ENCODE measurements at regions not wholly inside any gene's neighbourhood (a gene's known extent, or its start where the extent isn't known, plus 50 kb on each side); places are given as distances from the start of the nearest gene placed in this dataset.

DNA sequence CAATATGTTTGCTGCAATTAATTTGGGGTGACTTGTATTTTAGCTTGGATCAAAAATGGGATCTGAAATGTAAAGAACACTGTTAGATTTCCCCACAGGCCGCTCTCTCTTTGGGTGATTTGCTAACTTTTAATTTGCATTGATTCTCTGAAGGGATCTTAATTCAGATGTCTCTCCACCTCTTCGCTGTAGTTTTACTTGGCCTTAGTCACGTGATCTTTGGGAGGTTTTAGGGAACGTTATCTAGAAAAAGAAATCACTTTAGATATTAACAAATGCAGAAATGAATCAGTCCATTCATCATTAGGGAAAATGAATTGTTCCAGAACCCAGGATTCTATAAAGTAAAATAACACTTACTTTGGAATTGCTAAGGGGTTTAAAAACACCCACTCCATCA, 390.2 kb downstream of the THBS2 start:
- TF ChIP-seq TARDBP (IDR thresholded peaks at IDR 0.05) (no peak), HDGF (IDR thresholded peaks at IDR 0.05; ENCODE audit: borderline replicate concordance) (no peak), FOXK2 (IDR thresholded peaks at IDR 0.05) (no peak), ARNT (IDR thresholded peaks at IDR 0.05) (no peak), NFRKB (IDR thresholded peaks at IDR 0.05) (no peak), FOXM1 (IDR thresholded peaks at IDR 0.05; ENCODE audit: borderline replicate concordance) (no peak), ZNF384 (IDR thresholded peaks at IDR 0.05) (no peak), SUZ12 (IDR thresholded peaks at IDR 0.05) (no peak), CTBP1 (IDR thresholded peaks at IDR 0.05; ENCODE audit: borderline replicate concordance) (no peak), L3MBTL2 (conservative IDR thresholded peaks at IDR 0.05) (no peak), BHLHE40 (IDR thresholded peaks at IDR 0.05; ENCODE audit: borderline replicate concordance) (no peak), LEF1 (IDR thresholded peaks at IDR 0.05; ENCODE audit: borderline replicate concordance) (no peak), SP1 (IDR thresholded peaks at IDR 0.05) (no peak), ELF4 (IDR thresholded peaks at IDR 0.05) (no peak)
- TF ChIP-seq, protein P1, sequence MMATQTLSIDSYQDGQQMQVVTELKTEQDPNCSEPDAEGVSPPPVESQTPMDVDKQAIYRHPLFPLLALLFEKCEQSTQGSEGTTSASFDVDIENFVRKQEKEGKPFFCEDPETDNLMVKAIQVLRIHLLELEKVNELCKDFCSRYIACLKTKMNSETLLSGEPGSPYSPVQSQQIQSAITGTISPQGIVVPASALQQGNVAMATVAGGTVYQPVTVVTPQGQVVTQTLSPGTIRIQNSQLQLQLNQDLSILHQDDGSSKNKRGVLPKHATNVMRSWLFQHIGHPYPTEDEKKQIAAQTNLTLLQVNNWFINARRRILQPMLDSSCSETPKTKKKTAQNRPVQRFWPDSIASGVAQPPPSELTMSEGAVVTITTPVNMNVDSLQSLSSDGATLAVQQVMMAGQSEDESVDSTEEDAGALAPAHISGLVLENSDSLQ (IDR thresholded peaks at IDR 0.05), result no peak
- ChIA-PET POLR2A (no interaction called here), CTCF (no interaction called here)
- DNase-seq (ENCODE audit: extremely low spot score), result no peak

DNA sequence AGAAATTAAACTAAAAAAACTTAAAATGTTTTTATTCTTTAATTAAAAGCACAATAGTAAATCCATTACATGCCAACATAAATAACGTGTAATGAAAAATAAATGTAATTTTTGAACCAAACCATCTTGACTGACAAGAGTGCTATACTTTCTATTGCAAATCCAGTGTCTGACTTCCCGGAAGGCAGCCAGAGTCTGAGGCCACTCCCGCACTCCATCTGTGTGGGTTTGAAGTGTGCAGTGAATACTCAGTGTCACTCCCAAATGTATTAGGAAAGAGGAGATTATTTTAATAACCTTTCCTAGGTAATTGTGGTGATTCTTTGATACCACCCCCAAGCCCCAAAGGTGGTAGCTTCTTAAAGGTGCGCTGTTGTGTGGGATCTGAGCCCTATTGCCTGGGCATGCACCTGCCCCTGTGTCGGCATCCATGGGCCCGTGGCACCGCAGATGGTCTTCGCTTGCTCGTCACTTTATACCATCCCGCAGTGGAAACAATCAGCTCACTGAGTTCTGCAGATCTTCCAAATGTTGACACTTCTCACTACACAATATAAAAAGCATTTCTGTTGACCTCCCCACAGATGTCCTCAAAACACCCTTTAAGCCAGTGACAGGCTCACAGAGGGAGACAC, 391.2 kb downstream of the THBS2 start:
- ChIA-PET CTCF (no interaction called here), POLR2A (no interaction called here)
- TF ChIP-seq, protein P1 (IDR thresholded peaks at IDR 0.05), result no peak
- TF ChIP-seq ARNT (IDR thresholded peaks at IDR 0.05), result no peak
- no peak for TF ChIP-seq CTBP1 (IDR thresholded peaks at IDR 0.05; ENCODE audit: borderline replicate concordance)
- no peak for TF ChIP-seq FOXK2 (IDR thresholded peaks at IDR 0.05)
- no peak for TF ChIP-seq SP1 (IDR thresholded peaks at IDR 0.05)
- TF ChIP-seq ZNF384 (IDR thresholded peaks at IDR 0.05), result no peak
- no peak for TF ChIP-seq L3MBTL2 (conservative IDR thresholded peaks at IDR 0.05)
- no peak for TF ChIP-seq FOXA1 (IDR thresholded peaks at IDR 0.05)
- no peak for TF ChIP-seq ELF4 (IDR thresholded peaks at IDR 0.05)
- TF ChIP-seq LEF1 (IDR thresholded peaks at IDR 0.05; ENCODE audit: borderline replicate concordance), result no peak
- no peak for TF ChIP-seq HDGF (IDR thresholded peaks at IDR 0.05; ENCODE audit: borderline replicate concordance)
- no peak for TF ChIP-seq SUZ12 (IDR thresholded peaks at IDR 0.05)
- TF ChIP-seq TARDBP (IDR thresholded peaks at IDR 0.05), result no peak
- no peak for TF ChIP-seq BHLHE40 (IDR thresholded peaks at IDR 0.05; ENCODE audit: borderline replicate concordance)
- DNase-seq (ENCODE audit: extremely low spot score), result no peak

DNA sequence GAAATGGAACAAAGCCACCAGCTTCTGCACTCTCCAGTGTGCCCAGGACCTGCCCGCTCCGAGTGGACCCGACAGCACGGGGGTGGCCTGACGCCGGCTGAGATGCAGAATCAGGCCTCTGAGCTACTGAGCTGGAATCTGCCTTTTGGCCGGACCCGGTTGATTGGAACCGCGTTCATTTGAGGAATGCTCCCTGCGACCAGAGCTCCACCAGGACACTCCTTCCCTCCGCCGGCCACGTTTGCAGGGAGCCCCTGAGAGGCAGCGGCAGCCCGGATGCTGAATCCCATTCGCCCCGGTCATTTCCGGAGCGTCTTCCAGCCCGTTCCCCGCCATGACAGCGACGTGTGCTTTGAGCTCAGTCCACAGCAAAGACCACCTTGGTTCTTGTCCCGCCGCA, 392.7 kb downstream of the THBS2 start:
- DNase-seq (ENCODE audit: extremely low spot score), result no peak
- ChIA-PET CTCF (no interaction called here), POLR2A (no interaction called here)
- no peak for TF ChIP-seq SUZ12 (IDR thresholded peaks at IDR 0.05)
- TF ChIP-seq HDGF (IDR thresholded peaks at IDR 0.05; ENCODE audit: borderline replicate concordance), result no peak
- TF ChIP-seq FOXA1 (IDR thresholded peaks at IDR 0.05), result no peak
- TF ChIP-seq SP1 (IDR thresholded peaks at IDR 0.05), result no peak
- TF ChIP-seq, protein P1 (IDR thresholded peaks at IDR 0.05), result no peak
- no peak for TF ChIP-seq FOXM1 (IDR thresholded peaks at IDR 0.05; ENCODE audit: borderline replicate concordance)
- TF ChIP-seq ARNT (IDR thresholded peaks at IDR 0.05), result no peak
- TF ChIP-seq L3MBTL2 (conservative IDR thresholded peaks at IDR 0.05), result no peak
- TF ChIP-seq FOXK2 (IDR thresholded peaks at IDR 0.05), result no peak
- TF ChIP-seq ZNF384 (IDR thresholded peaks at IDR 0.05), result no peak
- no peak for TF ChIP-seq BHLHE40 (IDR thresholded peaks at IDR 0.05; ENCODE audit: borderline replicate concordance)
- no peak for TF ChIP-seq ELF4 (IDR thresholded peaks at IDR 0.05)

DNA sequence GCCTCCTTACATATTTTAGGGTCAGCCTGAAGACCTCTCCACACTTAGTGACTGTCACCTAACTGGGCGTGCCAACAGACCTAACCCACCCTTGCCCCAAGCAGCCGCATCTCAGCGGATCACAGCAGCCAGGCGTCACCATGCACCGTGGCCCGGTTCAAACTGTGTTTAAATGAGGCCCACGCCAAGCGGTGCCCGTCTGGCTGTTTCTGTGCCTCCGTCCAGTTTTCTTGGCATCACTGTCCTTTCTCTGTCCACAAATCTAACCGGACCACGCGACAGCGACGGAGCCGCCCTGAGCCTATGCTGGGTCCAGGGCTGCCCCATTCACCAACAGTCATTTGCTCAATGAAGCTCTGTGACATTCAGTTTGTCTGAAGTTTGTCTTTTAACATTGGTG, 393.3 kb downstream of the THBS2 start:
- TF ChIP-seq SP1 (IDR thresholded peaks at IDR 0.05) (no peak), FOXM1 (IDR thresholded peaks at IDR 0.05; ENCODE audit: borderline replicate concordance) (no peak), NFRKB (IDR thresholded peaks at IDR 0.05) (no peak), CTBP1 (IDR thresholded peaks at IDR 0.05; ENCODE audit: borderline replicate concordance) (no peak), SUZ12 (IDR thresholded peaks at IDR 0.05) (no peak), HDGF (IDR thresholded peaks at IDR 0.05; ENCODE audit: borderline replicate concordance) (no peak), ARNT (IDR thresholded peaks at IDR 0.05) (no peak), LEF1 (IDR thresholded peaks at IDR 0.05; ENCODE audit: borderline replicate concordance) (no peak), FOXK2 (IDR thresholded peaks at IDR 0.05) (no peak), ZNF384 (IDR thresholded peaks at IDR 0.05) (no peak), L3MBTL2 (conservative IDR thresholded peaks at IDR 0.05) (no peak), FOXA1 (IDR thresholded peaks at IDR 0.05) (no peak), TARDBP (IDR thresholded peaks at IDR 0.05) (no peak), ELF4 (IDR thresholded peaks at IDR 0.05) (no peak), BHLHE40 (IDR thresholded peaks at IDR 0.05; ENCODE audit: borderline replicate concordance) (no peak)
- TF ChIP-seq, protein P1 (IDR thresholded peaks at IDR 0.05), result no peak
- POLR2A ChIA-PET, result no interaction called here
- no peak for DNase-seq (ENCODE audit: extremely low spot score)
- CTCF ChIA-PET, result no interaction called here

DNA sequence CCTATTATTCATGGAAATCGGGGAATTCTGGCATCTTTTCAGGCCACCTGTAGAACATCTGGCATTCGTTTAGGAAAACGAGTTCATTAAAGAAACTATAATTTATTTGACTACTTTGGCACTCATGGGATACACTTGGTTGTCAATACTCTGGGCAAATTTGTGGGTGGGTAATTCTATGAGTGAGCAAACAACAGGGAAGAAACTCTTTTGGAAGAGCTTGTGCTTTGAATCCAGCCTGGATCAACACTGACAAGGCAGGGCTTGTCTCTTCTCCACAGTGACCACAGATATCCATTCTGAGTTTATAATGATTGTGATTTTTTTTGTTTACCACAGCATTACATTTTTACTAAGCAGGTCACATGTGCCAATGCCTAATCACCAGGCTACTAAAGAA, 394.7 kb downstream of the THBS2 start:
- ChIA-PET POLR2A (no interaction called here), CTCF (no interaction called here)
- no peak for DNase-seq (ENCODE audit: extremely low spot score)
- no peak for TF ChIP-seq FOXA1 (IDR thresholded peaks at IDR 0.05)
- no peak for TF ChIP-seq SP1 (IDR thresholded peaks at IDR 0.05)
- no peak for TF ChIP-seq LEF1 (IDR thresholded peaks at IDR 0.05; ENCODE audit: borderline replicate concordance)
- no peak for TF ChIP-seq NFRKB (IDR thresholded peaks at IDR 0.05)
- no peak for TF ChIP-seq TARDBP (IDR thresholded peaks at IDR 0.05)
- TF ChIP-seq SUZ12 (IDR thresholded peaks at IDR 0.05), result no peak
- no peak for TF ChIP-seq ELF4 (IDR thresholded peaks at IDR 0.05)
- TF ChIP-seq CTBP1 (IDR thresholded peaks at IDR 0.05; ENCODE audit: borderline replicate concordance), result no peak
- no peak for TF ChIP-seq FOXM1 (IDR thresholded peaks at IDR 0.05; ENCODE audit: borderline replicate concordance)
- TF ChIP-seq FOXK2 (IDR thresholded peaks at IDR 0.05), result no peak
- TF ChIP-seq HDGF (IDR thresholded peaks at IDR 0.05; ENCODE audit: borderline replicate concordance), result no peak
- TF ChIP-seq ARNT (IDR thresholded peaks at IDR 0.05), result no peak
- no peak for TF ChIP-seq ZNF384 (IDR thresholded peaks at IDR 0.05)
- TF ChIP-seq, protein P1 (IDR thresholded peaks at IDR 0.05), result no peak
- TF ChIP-seq L3MBTL2 (conservative IDR thresholded peaks at IDR 0.05), result no peak
